K562 (cell line): ENCODE measurements at regions not wholly inside any gene's neighbourhood (a gene's known extent, or its start where the extent isn't known, plus 50 kb on each side); places are given as distances from the start of the nearest gene placed in this dataset.

ENCODE experiments used
- ATAC-seq: fragments of 200-7000 bp; cut with Tn5 transposase; 3 replicates; pipeline ENCODE4 v1.9.1; 2020; ENCODE audit warnings: moderate library complexity
- BruUV-seq: library from RNA; stranded (reverse); fragments of 400-500 nt; replicated peaks from 2 replicates; lab custom pipeline; 2021; lab: Mats Ljungman, UMichigan
- CTCF ChIA-PET: fragments of 300-600 bp; formaldehyde crosslinking; extraction: SDS; loops from one replicate; lab custom pipeline; 2021; ENCODE audit warnings: low intra/inter-chr PET ratio; lab: Yijun Ruan, JAX
- POLR2A ChIA-PET: fragments of 300-600, 350-650 bp; sonication (Branson Sonifier 250); formaldehyde crosslinking; extraction: SDS; loops from one replicate; lab custom pipeline; 2021; ENCODE audit warnings: antibody characterized with exemption, inconsistent platforms; lab: Yijun Ruan, JAX
- DNase-seq, 4 experiments: peaks; one replicate each; pipeline versions ENCODE4 v3.0.0 to v3.0.0-alpha.2; 2011 to 2018; ENCODE audit warnings: low spot score in 3 of 4, mixed read lengths in 3 of 4; ENCODE audit errors: extremely low read depth in 1 of 4
- FAIRE-seq: peaks from 2 replicates; lab custom pipeline; 2011; peaks lifted over from hg19 to GRCh38; lab: Jason Lieb, UNC
- H2AFZ ChIP-seq: 2 replicates; pipeline ENCODE4 v1.6.0; 2011; ENCODE audit warnings: low read depth, low read length, control low read depth, inconsistent platforms
- H3K27ac ChIP-seq: fragments of 200-600 bp; 3 replicates; pipeline ENCODE4 v1.8.0; 2011; ENCODE audit warnings: low read depth, mild to moderate bottlenecking, control low read depth, inconsistent platforms, low read length, moderate library complexity, mixed read lengths; ENCODE audit errors: extremely low read depth
- H3K27me3 ChIP-seq, 2 experiments: fragments of 300-600 bp in 1 of 2; 2 replicates in 1 of 2; 3 replicates in 1 of 2; pipeline versions ENCODE4 v1.6.0 to v1.8.0; 2011; ENCODE audit warnings: inconsistent platforms in 2 of 2, low read length in 2 of 2, mild to moderate bottlenecking in 1 of 2, mixed read lengths in 1 of 2, moderate library complexity in 1 of 2; ENCODE audit not compliant: control insufficient read depth in 2 of 2, insufficient read depth in 2 of 2
- H3K36me3 ChIP-seq: fragments of 300-600 bp; 3 replicates; pipeline ENCODE4 v1.8.0; 2011; ENCODE audit warnings: mild to moderate bottlenecking, low read length, inconsistent platforms; ENCODE audit not compliant: control insufficient read depth, insufficient read depth
- H3K4me1 ChIP-seq, 2 experiments: fragments of 200-600 bp in 1 of 2; replicated peaks in 1 of 2; 2 replicates in 1 of 2; 3 replicates in 1 of 2; pipeline versions ENCODE4 v1.5.1 to v1.8.0; 2011; ENCODE audit warnings: inconsistent platforms in 2 of 2, low read length in 2 of 2, mild to moderate bottlenecking in 1 of 2, mixed read lengths in 1 of 2, moderate library complexity in 1 of 2; ENCODE audit not compliant: control insufficient read depth in 2 of 2, insufficient read depth in 2 of 2
- H3K4me2 ChIP-seq: 2 replicates; pipeline ENCODE4 v1.6.1; 2011; ENCODE audit warnings: low read length, control low read depth, inconsistent platforms, mixed read lengths; ENCODE audit not compliant: insufficient read depth
- H3K4me3 ChIP-seq: fragments of 200-600 bp; sonication (generic), shearing (Covaris generic); 2 replicates; pipeline ENCODE4 v1.5.1; 2016; ENCODE audit warnings: control low read depth, inconsistent platforms
- H3K79me2 ChIP-seq: fragments of 200-600 bp; 3 replicates; pipeline ENCODE4 v1.8.0; 2011; ENCODE audit warnings: low read length, inconsistent platforms; ENCODE audit not compliant: control insufficient read depth, insufficient read depth
- H3K9ac ChIP-seq, 2 experiments: 2 replicates each; pipeline versions ENCODE4 v1.6.0 to v1.6.1; 2011; ENCODE audit warnings: low read depth in 2 of 2, low read length in 2 of 2, control low read depth in 1 of 2, inconsistent platforms in 1 of 2, mild to moderate bottlenecking in 1 of 2, mixed read lengths in 1 of 2; ENCODE audit not compliant: insufficient read depth in 1 of 2
- H3K9me1 ChIP-seq: one replicate; pipeline ENCODE4 v1.6.0; 2011; ENCODE audit warnings: inconsistent platforms, mild to moderate bottlenecking, low read length, moderate library complexity; ENCODE audit not compliant: control insufficient read depth, insufficient read depth
- H3K9me3 ChIP-seq: replicated peaks from 2 replicates; pipeline ENCODE4 v1.5.1; 2011; ENCODE audit warnings: low read depth, low read length, inconsistent platforms; ENCODE audit not compliant: control insufficient read depth, insufficient read depth
- H4K20me1 ChIP-seq: replicated peaks from 2 replicates; pipeline ENCODE4 v1.6.1; 2011; ENCODE audit warnings: low read length, inconsistent platforms, mixed read lengths; ENCODE audit not compliant: control insufficient read depth, insufficient read depth
- ARID4B ChIP-seq: sonication (generic); formaldehyde crosslinking; IDR thresholded peaks from 2 replicates; pipeline ENCODE4 v1.8.0; 2022; ENCODE audit warnings: mild to moderate bottlenecking, missing genetic modification reagents
- ELK1 ChIP-seq: sonication (generic); formaldehyde crosslinking; IDR thresholded peaks from 2 replicates; pipeline ENCODE4 v1.8.1; 2022; ENCODE audit warnings: missing genetic modification reagents
- IRF9 ChIP-seq: fragments of 450-650 bp; IDR thresholded peaks from 2 replicates; pipeline ENCODE4 v1.6.1; 2016; ENCODE audit warnings: missing biosample characterization, missing genetic modification characterization
- KAT2B ChIP-seq: IDR thresholded peaks from one replicate; pipeline ENCODE4 v1.6.1; 2012; ENCODE audit warnings: low read depth, mild to moderate bottlenecking, control low read depth, inconsistent platforms, low read length, moderate library complexity
- ZNF212 ChIP-seq: fragments of 450-650 bp; formaldehyde crosslinking; IDR thresholded peaks from 2 replicates; pipeline ENCODE4 v1.4.0; 2020; ENCODE audit warnings: mild to moderate bottlenecking
- ZNF384 ChIP-seq: IDR thresholded peaks from 2 replicates; pipeline ENCODE4 v1.6.1; 2012; ENCODE audit warnings: low read depth, low read length, improper control_type of control experiment
- WGBS: fragments of 100-300 bp; shearing (Covaris generic); methylation state at CpG from one replicate; pipeline ENCODE4 v1.1.6; 2016; ENCODE audit warnings: low coverage, mixed read lengths; ENCODE audit not compliant: insufficient coverage; ENCODE audit errors: missing lambda C conversion rate; 5-methylcytosine and 5-hydroxymethylcytosine counted together
- in situ Hi-C: fragments of 300-500 bp; cut with MboI; formaldehyde crosslinking; loops from 4 replicates; pipeline ENCODE4 v1.15.0; 2018; ENCODE audit warnings: inconsistent platforms, mixed read lengths
- intact Hi-C: fragments of 100-400 bp; cut with micrococcal nuclease; formaldehyde crosslinking; loops from 2 replicates; pipeline ENCODE4 v1.14.2; 2022
- TF ChIP-seq, protein P1 (sequence below): fragments of 450-650 bp; IDR thresholded peaks from 2 replicates; pipeline ENCODE4 v1.6.1; 2017; ENCODE audit warnings: mild to moderate bottlenecking, moderate library complexity
- TF ChIP-seq, protein P2 (sequence below): sonication (generic); formaldehyde crosslinking; IDR thresholded peaks from 2 replicates; pipeline ENCODE4 v1.8.1; 2022; ENCODE audit warnings: missing genetic modification reagents
- TF ChIP-seq, protein P3 (sequence below): IDR thresholded peaks from 2 replicates; pipeline ENCODE4 v1.6.1; 2014; ENCODE audit warnings: antibody characterized with exemption

- TF ChIP-seq, protein P1, sequence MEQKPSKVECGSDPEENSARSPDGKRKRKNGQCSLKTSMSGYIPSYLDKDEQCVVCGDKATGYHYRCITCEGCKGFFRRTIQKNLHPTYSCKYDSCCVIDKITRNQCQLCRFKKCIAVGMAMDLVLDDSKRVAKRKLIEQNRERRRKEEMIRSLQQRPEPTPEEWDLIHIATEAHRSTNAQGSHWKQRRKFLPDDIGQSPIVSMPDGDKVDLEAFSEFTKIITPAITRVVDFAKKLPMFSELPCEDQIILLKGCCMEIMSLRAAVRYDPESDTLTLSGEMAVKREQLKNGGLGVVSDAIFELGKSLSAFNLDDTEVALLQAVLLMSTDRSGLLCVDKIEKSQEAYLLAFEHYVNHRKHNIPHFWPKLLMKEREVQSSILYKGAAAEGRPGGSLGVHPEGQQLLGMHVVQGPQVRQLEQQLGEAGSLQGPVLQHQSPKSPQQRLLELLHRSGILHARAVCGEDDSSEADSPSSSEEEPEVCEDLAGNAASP: no peak
- TF ChIP-seq KAT2B (no peak), ARID4B (CRISPR knock-in tag) (no peak), ELK1 (CRISPR knock-in tag) (no peak), ZNF384 (no peak), IRF9 (tag) (no peak), ZNF212 (no peak)
- TF ChIP-seq, protein P2, sequence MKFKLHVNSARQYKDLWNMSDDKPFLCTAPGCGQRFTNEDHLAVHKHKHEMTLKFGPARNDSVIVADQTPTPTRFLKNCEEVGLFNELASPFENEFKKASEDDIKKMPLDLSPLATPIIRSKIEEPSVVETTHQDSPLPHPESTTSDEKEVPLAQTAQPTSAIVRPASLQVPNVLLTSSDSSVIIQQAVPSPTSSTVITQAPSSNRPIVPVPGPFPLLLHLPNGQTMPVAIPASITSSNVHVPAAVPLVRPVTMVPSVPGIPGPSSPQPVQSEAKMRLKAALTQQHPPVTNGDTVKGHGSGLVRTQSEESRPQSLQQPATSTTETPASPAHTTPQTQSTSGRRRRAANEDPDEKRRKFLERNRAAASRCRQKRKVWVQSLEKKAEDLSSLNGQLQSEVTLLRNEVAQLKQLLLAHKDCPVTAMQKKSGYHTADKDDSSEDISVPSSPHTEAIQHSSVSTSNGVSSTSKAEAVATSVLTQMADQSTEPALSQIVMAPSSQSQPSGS (CRISPR knock-in tag): no peak
- TF ChIP-seq, protein P3, sequence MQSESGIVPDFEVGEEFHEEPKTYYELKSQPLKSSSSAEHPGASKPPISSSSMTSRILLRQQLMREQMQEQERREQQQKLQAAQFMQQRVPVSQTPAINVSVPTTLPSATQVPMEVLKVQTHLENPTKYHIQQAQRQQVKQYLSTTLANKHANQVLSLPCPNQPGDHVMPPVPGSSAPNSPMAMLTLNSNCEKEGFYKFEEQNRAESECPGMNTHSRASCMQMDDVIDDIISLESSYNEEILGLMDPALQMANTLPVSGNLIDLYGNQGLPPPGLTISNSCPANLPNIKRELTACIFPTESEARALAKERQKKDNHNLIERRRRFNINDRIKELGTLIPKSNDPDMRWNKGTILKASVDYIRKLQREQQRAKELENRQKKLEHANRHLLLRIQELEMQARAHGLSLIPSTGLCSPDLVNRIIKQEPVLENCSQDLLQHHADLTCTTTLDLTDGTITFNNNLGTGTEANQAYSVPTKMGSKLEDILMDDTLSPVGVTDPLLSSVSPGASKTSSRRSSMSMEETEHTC: no peak
Observed at GRCh38 chr10:65375528-65375927, 1550.3 kb upstream of the LRRTM3 start.

More at GRCh38 chr10:65375528-65375927, 1550.3 kb upstream of the LRRTM3 start:
- H3K4me3 ChIP-seq: no peak overlapping the region
- FAIRE-seq (no peak), ATAC-seq (no peak), DNase-seq (no peak)
- H3K9me3 ChIP-seq: no peaks in the 10 kb centered on the region
- no peak overlapping the region for H3K4me2 ChIP-seq
- no TSS peak for BruUV-seq
- in situ Hi-C loops: no loop called here
- 2% methylated on average over 3 of the region's 3 CpGs for WGBS
- no peaks in the 10 kb centered on the region for H3K27me3 ChIP-seq
- ChIA-PET POLR2A (no interaction called here), CTCF (no interaction called here)
- H2AFZ ChIP-seq: no peak overlapping the region
- no peaks in the 10 kb centered on the region for H3K36me3 ChIP-seq
- no peaks in the 10 kb centered on the region for H3K9me1 ChIP-seq
- intact Hi-C loops: no loop called here
- H3K79me2 ChIP-seq: no peaks in the 10 kb centered on the region
- H3K9ac ChIP-seq: no peak overlapping the region
- H3K27ac ChIP-seq: no peak overlapping the region
- H4K20me1 ChIP-seq: no peaks in the 10 kb centered on the region
- H3K4me1 ChIP-seq: no peaks in the 10 kb centered on the region
